HG02759 (cell line): ENCODE measurements at regions not wholly inside any gene's neighbourhood (a gene's known extent, or its start where the extent isn't known, plus 50 kb on each side); places are given as distances from the start of the nearest gene placed in this dataset.
"Not testable (repeated sequence)": the region's sequence is repeated elsewhere in the genome, so short reads cannot be mapped to it uniquely, and the experiment has no call there.

ENCODE experiments used
- ATAC-seq: cut with Tn5 transposase; IDR thresholded peaks from one replicate; pipeline ENCODE4 v1.9.1; 2021; ENCODE audit warnings: mild to moderate bottlenecking, moderate library complexity; ENCODE audit not compliant: unreplicated experiment

DNA sequence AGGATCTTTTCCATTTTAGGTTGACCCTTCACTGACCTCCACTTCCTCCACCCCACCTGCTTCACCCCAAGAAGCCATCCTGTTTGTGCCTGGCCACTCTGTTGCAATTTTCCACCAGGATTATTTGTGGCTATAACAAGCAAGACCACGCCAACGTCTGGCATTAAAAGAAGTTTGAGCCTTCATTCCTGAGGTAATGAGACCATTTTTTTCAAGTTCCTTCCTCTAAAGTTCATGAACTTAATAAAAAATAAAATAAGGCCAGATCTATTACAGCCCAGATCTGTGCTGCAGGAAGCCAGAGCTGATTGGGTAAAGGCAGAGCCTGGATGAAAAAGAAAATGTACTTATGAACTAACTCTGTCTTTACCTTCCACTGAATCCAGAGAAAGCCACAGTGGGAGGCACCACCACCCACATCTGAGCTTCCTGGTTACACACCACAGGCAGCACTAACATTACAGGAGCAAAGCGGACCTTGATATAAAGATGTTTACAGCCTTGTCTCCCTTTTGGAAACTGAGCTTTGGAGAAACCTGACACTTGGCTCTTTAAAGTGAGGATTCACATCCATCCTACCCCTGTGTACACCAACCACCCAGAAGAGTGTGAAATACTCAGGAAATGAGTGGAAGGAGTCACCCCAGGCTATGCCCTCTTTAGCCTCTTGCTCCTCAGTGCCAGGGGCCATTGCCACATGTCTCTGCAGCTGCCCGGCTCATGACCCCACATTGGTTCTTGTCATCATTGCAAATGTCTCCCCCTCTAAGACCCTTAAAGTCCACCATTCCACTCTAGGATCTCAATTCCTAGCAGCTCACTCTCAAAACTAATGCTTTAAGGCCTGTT is 293.6 kb downstream of the PLPP3 start:
- no peak for ATAC-seq

DNA sequence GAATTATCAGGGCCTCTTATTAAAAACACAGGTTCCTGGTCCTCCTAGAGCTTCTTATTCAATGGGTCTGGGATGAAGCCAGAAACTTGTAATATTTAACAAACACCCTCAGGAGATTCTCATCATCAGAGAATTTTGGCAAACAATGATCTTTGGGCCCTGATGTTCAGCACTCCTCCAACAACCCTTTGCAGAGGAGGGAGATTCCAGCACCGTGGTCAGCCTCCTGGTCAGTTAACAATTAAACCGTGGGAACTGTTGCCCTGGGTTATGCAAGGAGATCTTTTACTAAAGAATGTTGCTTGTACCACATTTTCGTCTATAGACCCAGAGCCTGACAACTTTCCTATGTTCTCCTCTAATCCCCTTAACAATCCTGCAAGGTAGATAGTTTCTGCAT is 294.4 kb downstream of the PLPP3 start:
- ATAC-seq: no peak

DNA sequence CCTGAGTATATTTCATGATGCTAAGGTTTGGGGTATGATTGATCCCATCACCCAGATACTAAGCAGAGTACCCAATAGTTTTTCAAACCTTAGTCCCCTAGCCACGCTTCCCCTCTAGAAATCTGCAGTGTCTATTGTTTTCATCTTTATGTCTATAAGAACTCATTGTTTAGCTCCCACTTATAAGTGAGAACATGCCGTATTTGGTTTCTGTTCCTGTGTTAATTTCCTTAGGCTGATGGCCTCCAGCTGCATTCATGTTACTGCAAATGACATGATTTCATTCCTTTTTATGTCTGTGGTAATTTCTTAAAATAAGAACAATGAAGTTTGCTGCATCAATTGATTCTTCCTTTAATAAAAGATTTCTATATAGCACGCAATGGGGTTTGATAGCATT is 301.3 kb downstream of the PLPP3 start:
- no peak for ATAC-seq

DNA sequence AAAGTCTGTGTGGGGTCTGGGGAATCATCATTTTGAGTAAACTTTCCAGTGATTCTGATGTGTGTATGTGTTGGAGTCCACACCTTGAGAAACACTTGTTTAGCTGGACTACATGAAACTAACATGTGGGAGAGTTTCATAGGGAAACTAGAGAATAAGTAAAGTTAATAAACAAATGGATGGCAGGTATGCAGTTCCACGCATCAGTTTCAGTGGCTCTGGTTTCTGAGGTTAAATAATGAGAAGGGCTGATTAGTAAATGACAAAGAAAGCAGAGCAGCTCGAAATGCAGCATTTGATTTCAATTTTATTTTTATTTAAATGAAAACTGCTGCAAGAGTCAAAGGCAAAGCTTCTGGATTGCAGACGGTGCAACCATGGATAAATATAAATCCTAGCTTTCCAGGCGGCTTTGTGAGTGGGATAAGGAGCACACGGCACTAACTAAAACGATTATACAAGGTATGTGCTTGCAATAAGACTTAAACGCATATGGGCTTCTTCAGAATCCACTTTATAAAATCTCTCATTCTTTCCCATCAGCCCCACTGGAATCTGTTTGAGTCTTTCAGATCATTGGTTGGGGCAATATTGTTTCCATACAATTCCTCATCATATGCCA is 310.7 kb downstream of the PLPP3 start:
- no peak for ATAC-seq

DNA sequence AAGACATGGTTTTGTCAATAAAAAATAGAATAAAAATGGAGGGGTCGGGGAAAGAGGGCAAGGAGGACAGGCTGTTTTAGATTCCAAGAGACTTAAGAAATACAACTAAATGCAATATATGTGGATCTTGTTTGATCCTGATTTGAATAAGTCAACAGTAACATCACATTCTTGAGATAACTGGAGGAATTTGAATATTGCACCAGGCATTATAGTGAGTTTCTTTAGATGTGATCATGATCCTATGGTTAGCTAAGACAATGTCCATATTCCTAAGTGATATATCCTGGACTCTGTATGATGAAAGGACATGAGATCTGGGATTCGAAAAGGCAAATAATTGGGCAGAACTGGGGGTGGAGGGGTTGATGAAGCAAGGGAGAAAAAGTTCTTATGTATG is 311.8 kb downstream of the PLPP3 start:
- no peak for ATAC-seq

DNA sequence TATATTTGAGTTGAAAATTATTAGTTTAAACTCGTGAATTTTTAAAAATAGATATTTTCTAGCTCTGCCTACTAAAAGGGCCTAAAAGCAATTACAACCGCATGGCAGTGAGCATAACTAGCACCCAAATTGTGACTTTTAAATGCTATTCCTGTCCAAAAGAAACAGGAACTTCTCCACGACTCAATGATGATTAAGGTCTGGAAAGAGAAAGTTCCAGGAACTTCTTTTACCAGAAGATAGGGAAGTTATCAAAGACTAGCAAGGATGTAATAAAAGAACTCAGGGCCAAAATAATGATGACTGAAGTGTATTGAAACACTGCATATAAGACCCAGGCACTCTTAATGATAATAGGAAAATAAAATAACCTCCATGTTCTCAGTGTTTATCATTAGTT is 313.0 kb downstream of the PLPP3 start:
- ATAC-seq: no peak

DNA sequence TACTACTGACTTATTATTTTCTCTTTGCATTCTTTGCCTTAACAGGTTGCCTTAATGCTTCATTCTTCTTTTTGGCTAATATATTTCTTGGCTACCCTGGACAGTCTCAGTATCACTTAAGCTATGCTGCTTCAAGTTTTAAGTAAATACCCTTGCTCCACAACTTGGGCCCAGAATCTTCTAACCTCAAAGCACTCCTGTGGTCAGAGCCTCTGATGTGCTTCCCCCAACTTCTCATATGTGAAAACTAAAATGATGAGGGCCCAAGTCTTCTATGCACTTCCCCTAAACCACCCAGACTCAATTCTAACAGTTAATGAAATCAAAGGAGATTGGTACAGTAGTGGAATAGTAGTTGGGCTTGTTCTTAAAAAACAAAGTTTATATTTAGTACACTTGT is 314.1 kb downstream of the PLPP3 start:
- no peak for ATAC-seq

DNA sequence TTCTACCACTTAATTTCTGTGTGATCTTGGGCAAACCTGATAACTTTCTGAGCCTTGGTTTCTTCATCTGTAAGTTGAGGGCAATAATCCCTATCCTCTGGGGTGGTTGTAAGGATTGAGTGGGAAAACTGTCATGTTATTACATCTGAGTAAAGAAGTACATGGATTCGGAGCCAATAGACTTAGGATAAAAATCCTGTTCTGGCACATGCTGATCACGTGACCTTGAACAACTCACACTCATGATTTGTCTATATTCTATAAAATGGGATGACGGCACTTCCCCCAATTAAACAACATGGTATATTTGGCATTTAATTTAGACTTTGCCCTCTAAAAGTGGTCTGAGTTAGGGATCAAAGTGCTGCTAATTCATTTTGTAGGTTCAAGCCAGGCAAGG is 315.5 kb downstream of the PLPP3 start:
- ATAC-seq: no peak

DNA sequence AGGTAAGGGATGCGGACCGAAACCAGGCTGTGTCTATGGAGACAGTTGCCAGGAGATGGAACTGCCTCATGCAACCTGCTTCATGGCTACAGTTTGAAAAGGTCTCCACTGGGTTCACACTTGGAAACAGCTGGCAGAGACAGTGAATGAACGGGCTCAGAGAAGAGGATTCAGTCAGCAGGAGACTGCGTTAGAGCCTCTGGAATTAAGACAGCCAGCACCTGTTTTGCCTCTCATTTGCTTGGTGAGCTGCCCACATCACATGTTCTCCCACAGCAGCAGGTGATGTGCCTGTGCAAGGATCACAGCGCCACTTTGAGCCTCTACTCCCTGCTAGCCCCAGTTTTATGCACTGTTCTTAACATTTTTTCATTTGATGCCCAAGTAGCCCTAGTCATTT is 321.0 kb downstream of the PLPP3 start:
- no peak for ATAC-seq

DNA sequence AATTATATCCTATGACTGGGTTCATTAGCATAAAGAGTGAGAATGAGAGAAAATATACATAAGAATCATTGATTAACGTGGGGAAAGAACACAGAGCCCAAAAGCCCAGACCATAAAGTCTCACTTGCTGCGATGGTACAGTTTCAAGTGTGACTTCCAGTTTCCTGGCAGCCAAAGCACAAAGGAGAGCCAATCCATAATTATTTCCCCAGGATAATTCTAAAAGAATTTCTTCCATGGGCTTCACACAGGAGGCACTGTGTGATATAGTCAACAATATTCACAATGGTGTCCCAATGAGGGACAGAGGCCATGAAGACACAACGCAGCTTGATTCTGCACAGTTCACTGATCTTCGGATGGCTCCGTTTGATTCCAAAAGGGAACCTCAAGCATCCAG is 321.6 kb downstream of the PLPP3 start:
- no peak for ATAC-seq

DNA sequence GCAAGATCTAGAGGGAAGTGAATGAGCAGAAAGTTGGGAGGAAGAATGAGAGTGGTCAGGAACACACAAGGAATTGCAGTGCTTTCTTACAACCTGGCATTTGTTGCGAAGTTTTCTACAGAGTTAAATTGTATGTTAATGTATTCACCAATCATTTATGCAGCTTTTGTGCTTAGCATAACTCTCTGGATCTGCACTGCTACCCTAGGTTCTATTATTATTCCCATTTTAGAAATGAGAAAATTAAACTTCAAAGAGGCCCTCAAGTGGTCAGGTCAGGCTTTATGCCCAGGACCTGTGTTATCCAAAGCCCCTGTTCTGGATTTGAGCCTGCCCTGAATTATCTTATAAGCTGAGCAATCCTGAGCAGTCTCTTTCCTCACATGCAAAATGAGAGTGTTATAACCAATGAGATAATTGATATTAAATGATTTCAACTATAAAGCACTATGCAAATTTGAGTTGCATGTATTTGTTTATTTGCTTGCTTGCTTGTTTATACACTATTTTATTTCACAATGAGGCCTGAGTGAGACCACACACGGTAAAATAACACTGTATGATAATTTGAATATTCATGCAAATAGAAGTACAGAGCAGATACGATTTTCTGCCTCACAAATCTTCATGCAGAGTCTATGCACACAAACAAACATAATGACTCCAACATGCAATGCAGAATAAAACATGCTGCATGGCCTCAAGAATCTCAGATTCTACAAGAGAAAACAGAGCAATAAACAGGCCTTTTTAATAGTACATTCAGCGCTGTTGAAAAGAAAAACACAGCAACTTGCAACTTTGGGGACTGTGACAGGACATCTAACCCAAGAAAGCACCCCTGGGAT is 323.0 kb downstream of the PLPP3 start:
- no peak for ATAC-seq

DNA sequence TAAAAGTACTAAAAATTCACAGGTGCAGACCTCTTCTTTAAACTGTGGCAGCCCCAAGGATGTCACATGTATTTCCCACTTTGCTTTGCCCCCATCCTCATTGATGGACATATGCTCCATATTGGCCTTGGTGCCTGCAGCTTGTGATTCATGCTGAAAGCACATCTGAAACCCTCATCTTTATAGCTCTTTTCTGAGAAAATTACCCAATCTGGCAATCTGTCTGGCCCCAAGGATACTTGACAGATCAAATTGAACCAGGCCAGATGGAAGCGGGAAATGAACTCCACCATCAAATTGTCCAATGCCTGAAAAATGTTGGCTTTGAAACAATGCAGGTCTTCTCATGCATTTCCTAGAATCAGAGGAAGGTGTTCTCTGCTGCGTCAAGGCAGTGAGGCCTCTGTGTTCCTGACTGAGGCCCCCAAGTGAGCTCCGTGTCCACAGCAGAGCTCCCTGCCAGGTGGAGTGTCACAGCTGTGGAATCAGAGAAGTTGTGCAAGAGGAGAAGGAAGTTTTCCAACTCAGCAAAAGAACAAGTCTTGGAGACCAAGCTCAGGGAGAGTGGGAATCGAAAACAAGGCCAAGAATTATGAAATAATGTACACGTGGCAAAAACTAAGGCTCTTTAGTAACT is 323.7 kb downstream of the PLPP3 start:
- ATAC-seq: no peak

DNA sequence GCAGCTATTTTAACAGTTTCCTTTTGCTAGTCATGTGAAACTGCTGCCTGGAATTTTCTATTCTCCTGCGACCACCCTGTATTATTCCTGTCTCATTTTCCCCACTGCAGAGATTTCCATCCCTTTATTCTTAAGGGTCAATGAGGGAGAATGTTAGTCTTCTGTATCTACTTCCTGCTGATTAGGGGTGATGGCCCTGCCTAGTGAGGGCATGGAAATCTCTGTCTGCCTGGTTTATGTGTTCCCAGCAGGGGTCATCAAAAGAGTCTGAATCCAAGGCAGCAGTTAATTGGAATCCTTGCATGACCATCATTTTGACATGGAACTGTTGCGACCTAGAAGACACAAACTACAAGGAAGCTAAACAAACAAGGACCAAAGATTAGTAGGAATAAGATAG is 325.2 kb downstream of the PLPP3 start:
- ATAC-seq: no peak

DNA sequence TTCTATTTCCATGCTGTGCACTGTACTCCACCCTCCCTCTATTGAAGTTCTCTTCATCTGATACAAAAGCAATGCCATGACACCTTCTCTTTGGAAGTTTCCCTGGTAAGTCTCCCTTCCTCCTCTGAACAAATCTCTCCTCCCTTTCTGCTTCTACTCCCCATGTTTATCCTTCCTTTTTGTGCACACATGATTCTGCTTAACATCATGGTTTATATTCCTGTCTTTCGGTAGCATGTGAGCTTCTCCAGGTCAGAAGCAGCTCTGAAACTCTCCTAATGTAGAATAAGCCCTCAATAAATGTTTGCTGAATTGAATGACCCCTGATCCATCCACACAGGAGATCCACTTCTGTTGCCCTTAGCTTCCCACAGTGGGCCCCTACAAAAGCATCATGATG is 328.6 kb downstream of the PLPP3 start:
- ATAC-seq: no peak

DNA sequence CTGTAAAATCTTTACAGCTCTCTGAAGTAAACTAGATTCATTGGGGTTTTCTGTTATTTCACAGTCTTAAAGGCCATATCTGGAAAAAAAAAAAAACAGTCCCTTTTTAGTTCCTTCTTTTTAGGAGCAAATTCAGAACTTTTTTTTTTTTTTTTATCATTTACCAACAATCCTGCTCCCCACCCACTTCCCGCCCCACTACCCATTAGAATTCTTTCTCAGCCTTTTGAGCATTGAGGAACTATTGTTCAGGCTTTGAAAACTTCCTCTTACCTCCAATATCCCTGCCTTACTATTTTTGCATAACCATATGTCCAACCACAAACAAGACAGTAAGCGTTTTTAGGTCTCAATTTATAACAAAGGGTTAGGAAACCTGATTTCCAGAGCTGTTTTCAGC is 330.1 kb downstream of the PLPP3 start:
- no peak for ATAC-seq

DNA sequence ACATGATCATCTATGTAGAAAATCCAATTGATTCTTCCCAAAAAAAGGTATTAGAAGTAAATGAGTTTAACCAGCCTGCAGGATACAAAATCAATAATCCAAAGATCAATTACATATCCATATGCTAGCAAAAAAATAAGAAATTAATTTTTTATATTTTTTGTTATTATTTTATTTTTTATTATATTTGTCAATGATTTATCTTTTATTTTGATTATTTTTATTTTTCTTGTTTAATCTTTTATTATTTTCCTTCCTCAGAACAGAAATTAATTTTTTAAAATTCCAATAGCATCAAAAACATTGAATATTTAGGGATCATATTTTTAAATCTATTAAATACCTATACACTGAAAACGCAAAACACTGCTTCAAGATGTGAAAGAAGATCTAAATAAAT is 331.2 kb downstream of the PLPP3 start:
- no peak for ATAC-seq

DNA sequence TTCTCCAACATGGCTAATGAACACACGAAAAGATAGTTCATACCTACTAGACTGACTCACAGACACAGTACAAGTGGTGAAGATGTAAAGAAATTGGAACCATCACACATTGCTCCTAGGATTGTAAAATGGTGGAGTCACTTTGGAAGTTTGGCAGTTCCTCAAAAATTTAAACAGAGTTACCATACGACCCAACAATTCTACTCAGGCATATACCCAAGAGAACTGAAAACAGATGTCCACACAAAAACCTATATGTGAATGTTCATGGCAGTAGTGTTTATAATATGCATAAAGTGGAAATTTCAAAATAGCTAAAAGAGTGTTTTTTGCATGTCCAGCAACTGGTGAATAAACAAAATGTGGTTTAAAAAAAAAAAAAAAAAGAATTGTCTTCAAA is 332.6 kb downstream of the PLPP3 start:
- not testable (repeated sequence) for ATAC-seq

DNA sequence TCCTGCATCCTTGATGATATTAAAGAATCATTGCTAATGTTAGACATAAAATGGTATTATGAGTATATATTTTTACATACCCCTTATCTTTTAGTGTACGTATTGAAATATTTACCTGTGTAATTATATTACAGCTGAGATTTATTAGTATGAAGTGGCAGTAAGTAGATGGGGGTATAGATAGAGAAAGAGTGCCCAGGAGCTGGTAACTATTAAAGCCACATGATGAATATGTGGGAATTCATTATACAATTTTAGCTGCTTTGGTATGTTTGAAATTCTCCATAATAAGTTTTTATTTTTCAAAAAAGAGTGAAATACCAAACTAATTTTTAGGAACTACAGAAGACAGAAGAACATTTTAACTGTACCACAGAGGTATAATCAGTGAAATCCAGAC is 339.0 kb downstream of the PLPP3 start:
- no peak for ATAC-seq

DNA sequence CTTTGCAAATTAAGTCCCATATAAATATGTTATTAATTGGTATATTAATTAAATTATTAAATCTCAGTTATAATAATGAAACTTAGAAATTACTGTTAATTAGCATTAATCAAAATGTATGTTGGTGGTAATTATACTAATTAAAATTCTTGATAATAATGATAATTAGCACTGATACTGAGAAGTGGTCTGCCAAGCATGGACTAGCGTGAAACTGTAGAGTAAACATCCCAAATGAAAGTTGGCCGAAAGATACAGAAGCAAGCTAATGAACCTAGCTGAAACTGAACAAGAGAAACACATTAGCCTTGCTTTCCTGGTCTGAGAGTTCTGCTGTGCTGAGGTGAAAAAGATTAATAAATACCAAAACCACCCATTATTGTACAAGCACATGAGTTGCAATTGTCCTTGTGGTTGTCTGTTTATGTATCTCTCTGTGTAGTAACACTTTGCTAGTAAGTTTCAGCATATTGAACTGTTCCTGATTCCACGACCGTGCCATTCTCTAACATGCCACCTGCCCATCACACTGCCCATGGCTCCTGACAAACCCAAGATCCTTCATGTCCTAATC is 341.8 kb downstream of the PLPP3 start:
- no peak for ATAC-seq

DNA sequence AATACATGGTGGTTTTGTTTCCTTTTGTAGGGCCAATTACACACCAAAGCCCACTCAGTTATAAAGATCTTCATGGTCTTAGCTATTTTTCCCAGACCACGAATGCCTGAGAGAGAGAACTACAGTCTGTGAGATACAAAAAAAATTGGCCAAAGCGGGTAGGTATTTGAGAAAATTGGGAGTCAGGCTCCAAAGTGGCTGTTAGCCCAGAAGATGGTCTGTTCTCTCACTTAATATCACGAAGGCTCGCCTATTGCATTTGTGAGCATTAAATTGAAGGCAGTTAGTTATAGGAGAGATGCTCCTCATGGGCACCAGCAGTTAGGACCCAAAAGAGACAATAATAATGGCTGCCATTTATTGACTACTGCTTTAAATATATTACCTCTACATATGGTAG is 342.7 kb downstream of the PLPP3 start:
- no peak for ATAC-seq

DNA sequence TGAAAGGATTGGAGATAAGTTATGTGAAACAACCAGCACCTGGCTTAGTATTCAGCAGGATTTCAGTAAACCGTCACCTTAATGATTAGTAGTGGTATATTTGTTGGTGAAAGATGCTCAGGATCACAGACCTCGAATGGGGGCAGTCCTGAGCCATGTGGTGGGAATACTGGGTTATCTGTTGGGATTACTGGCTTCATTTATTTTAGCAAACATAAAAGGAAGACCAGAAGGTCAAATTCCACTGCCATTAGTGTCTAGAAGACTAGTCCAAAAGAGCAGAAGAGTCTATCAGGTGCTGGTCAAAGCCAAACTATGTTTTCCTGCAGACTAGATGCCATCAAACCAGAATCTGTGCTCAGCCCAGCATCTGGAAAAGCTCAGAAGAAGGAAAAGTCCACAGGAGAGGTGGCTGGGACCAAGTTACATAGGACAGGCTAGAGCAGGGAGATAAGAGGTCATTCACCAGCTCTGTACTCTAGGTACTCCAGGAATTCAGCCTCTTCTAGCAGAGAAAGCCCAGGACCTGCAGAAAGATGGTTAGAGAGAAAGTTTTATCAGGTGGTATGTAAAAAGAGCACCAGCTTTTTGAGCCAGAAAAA is 343.4 kb downstream of the PLPP3 start:
- ATAC-seq: no peak
